ENCODE measurements at regions not wholly inside any gene's neighbourhood (a gene's known extent, or its start where the extent isn't known, plus 50 kb on each side); places are given as distances from the start of the nearest gene placed in this dataset.

- in situ Hi-C loops (cut with MboI; ENCODE audit: low pct_ligation_motif_present in 1 of 4, low pct_unique_long_range_greater_than_20kb in 1 of 4, low sequenced_read_pairs in 3 of 4): no loop called here
Measured at GRCh38 chr20:50391444-50392137, 118.6 kb upstream of the PTPN1 start.

GRCh38 chr20:50392138-50392866 lies 117.9 kb upstream of the PTPN1 start:
- no peak overlapping the region for H3K27ac ChIP-seq
- intact Hi-C loops (cut with DNase I; ENCODE audit: low total_unique reads) (no loop called here), in situ Hi-C loops (cut with MboI; ENCODE audit: low pct_ligation_motif_present in 1 of 4, low pct_unique_long_range_greater_than_20kb in 1 of 4, low sequenced_read_pairs in 3 of 4) (no loop called here)
- no peaks in the 10 kb centered on the region for H3K27me3 ChIP-seq
- no peak for DNase-seq
- peaks cover 15 to 46% (median 31%) of the 10 kb centered on the region in 4 donors for H3K4me1 ChIP-seq
- no peak overlapping the region for H3K4me3 ChIP-seq
- 79% methylated on average over 9 of the region's 9 CpGs; no CpG with 5 or more reads in 1 of the 2 donors for WGBS, 2 donors (ENCODE audit: low coverage in 1 of 2)
- no peaks in the 10 kb centered on the region for H3K36me3 ChIP-seq
- no peak for TF ChIP-seq POLR2A (IDR thresholded peaks at IDR 0.05)
- no peak for TF ChIP-seq POLR2AphosphoS5 (IDR thresholded peaks at IDR 0.05)
- no peak for TF ChIP-seq EP300 (IDR thresholded peaks at IDR 0.05; ENCODE audit: low read depth)
- TF ChIP-seq CTCF (IDR thresholded peaks at IDR 0.05): no peak
- H3K9me3 ChIP-seq: no peaks in the 10 kb centered on the region

More at GRCh38 chr20:50391444-50392137, 118.6 kb upstream of the PTPN1 start:
- Histone ChIP-seq H3K27me3 (no peaks in the 10 kb centered on the region), H3K4me1 (peaks cover 15 to 46% (median 31%) of the 10 kb centered on the region in 4 donors), H3K27ac (no peak overlapping the region), H3K4me3 (no peak overlapping the region), H3K36me3 (no peaks in the 10 kb centered on the region), H3K9me3 (no peaks in the 10 kb centered on the region)
- no peak for TF ChIP-seq POLR2A (IDR thresholded peaks at IDR 0.05)
- WGBS, 2 donors (ENCODE audit: low coverage in 1 of 2): 95% methylated on average over 15 of the region's 15 CpGs; no CpG with 5 or more reads in 1 of the 2 donors
- intact Hi-C loops (cut with DNase I; ENCODE audit: low total_unique reads): no loop called here
- DNase-seq: no peak

- in situ Hi-C loops (cut with MboI; ENCODE audit: low pct_ligation_motif_present in 1 of 4, low pct_unique_long_range_greater_than_20kb in 1 of 4, low sequenced_read_pairs in 3 of 4) (no loop called here), intact Hi-C loops (cut with DNase I; ENCODE audit: low total_unique reads) (no loop called here)
- 78 to 100% methylated on average over 1 to 6 of the region's 6 CpGs for WGBS, 2 donors (ENCODE audit: low coverage in 1 of 2)
- Histone ChIP-seq H3K27me3 (no peaks in the 10 kb centered on the region), H3K4me1 (peaks cover 15 to 40% (median 31%) of the 10 kb centered on the region in 4 donors), H3K9me3 (no peaks in the 10 kb centered on the region), H3K27ac (no peak overlapping the region), H3K4me3 (no peak overlapping the region), H3K36me3 (no peaks in the 10 kb centered on the region)
- no peak for DNase-seq
- TF ChIP-seq POLR2AphosphoS5 (IDR thresholded peaks at IDR 0.05): no peak
- no peak for TF ChIP-seq EP300 (IDR thresholded peaks at IDR 0.05; ENCODE audit: low read depth)
- no peak for TF ChIP-seq CTCF (IDR thresholded peaks at IDR 0.05)
- TF ChIP-seq POLR2A (IDR thresholded peaks at IDR 0.05): no peak
Measured at GRCh38 chr20:50393242-50393641, 116.9 kb upstream of the PTPN1 start.

DNA sequence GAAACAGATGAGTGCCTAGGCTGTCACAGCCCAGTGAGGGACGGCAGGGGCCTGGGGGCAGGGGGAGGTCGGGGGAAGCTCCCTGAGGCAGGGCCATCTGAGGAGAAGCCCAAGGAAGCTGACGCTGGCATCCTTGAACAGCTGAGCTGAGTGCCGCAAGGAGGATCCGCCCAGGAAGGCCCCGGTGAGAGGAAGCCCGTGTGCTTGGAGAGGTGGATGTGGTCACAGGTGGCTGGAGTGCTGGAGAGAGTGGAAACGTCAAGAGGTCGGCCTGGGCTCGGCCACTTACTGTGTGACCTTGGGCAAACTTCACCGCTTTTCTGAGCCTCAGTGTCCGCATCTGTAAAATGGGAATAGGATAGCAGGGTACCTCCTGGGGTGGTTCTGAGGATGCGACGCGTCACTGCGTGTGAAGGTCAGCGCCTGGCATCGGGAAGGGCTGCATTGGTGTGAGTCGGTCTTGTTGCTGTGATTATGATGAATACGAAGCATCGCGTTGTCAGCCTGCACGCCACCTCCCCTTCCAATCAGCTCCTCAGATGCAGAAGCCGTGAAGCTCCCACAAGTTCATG lies 116.1 kb upstream of the PTPN1 start:
- intact Hi-C loops (cut with DNase I; ENCODE audit: low total_unique reads): no loop called here
- H3K27ac ChIP-seq: peak overlapping the region; percentile 57 to 71 (median 61)

GRCh38 chr20:50394569-50394968 lies 115.6 kb upstream of the PTPN1 start:
- Histone ChIP-seq H3K4me1 (peaks cover 21 to 44% (median 31%) of the 10 kb centered on the region in 4 donors), H3K4me3 (no peak overlapping the region), H3K36me3 (no peaks in the 10 kb centered on the region), H3K27ac (peak overlapping the region; percentile 57 to 71 (median 61)), H3K27me3 (no peaks in the 10 kb centered on the region), H3K9me3 (no peaks in the 10 kb centered on the region)
- intact Hi-C loops (cut with DNase I; ENCODE audit: low total_unique reads) (no loop called here), in situ Hi-C loops (cut with MboI; ENCODE audit: low pct_ligation_motif_present in 1 of 4, low pct_unique_long_range_greater_than_20kb in 1 of 4, low sequenced_read_pairs in 3 of 4) (no loop called here)
- TF ChIP-seq POLR2A (IDR thresholded peaks at IDR 0.05): no peak
- WGBS, 2 donors (ENCODE audit: low coverage in 1 of 2): 50 to 52% methylated on average over 5 to 11 of the region's 11 CpGs
- no peak for DNase-seq

More for the DNA sequence above, 116.1 kb upstream of the PTPN1 start:
- no peak for DNase-seq
- WGBS, 2 donors (ENCODE audit: low coverage in 1 of 2): 85 to 87% methylated on average over 4 to 24 of the region's 24 CpGs
- Histone ChIP-seq H3K36me3 (no peaks in the 10 kb centered on the region), H3K27me3 (no peaks in the 10 kb centered on the region), H3K9me3 (no peaks in the 10 kb centered on the region), H3K4me1 (peaks cover 18 to 44% (median 32%) of the 10 kb centered on the region in 4 donors), H3K4me3 (no peak overlapping the region)
- in situ Hi-C loops (cut with MboI; ENCODE audit: low pct_ligation_motif_present in 1 of 4, low pct_unique_long_range_greater_than_20kb in 1 of 4, low sequenced_read_pairs in 3 of 4): no loop called here
- TF ChIP-seq POLR2A (IDR thresholded peaks at IDR 0.05) (no peak), POLR2AphosphoS5 (IDR thresholded peaks at IDR 0.05) (no peak), EP300 (IDR thresholded peaks at IDR 0.05; ENCODE audit: low read depth) (no peak)
